DMS153 (cell line): ENCODE measurements at regions not wholly inside any gene's neighbourhood (a gene's known extent, or its start where the extent isn't known, plus 50 kb on each side); places are given as distances from the start of the nearest gene placed in this dataset.
A peak's percentile ranks its signal among the peaks of the same experiment; 100 is the strongest.
"Not testable (repeated sequence)": the region's sequence is repeated elsewhere in the genome, so short reads cannot be mapped to it uniquely, and the experiment has no call there.

ENCODE experiments used
- DNase-seq: peaks from one replicate; lab custom pipeline; 2025; lab: John Stamatoyannopoulos, UW

DNA sequence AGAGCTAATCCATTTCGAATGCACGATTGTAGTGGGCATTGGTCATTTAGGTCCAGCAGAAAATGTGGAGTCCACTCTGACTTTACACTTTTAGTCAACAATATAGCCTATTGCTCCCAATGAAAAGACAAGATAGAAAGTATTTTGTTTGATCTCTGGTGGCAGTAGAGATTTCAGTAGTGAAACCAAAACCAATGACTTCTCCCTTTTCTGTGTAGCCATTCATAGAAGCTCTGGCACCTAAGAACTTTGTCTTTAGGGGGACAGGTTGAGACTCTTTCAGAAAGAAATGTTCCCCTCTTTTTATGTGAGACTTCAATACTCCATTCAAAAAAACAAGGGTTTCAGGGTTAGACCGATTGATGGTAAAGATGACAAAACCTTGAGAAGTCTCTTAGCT lies 510.8 kb upstream of the POU3F2 start:
- DNase-seq: no peak

DNA sequence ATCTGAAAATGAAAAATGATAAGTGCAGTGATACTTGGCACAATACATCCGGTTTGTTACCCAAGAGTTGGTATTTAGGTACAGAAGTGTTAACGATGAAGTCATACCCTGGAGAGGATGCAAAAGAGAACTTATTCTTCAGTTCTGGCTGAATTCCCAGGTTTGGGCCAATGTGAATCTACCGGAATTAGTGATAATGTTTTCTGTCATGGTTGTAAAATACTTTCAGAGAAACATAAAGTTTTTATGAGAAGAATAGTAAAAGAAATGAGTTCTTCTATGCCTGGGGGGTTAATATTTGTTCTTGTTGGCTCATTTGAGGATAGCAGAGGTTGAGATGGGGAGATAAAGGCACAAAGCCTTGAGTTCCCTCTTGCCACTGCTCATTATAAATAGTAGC lies 509.9 kb upstream of the POU3F2 start:
- DNase-seq: peak; percentile 65

DNA sequence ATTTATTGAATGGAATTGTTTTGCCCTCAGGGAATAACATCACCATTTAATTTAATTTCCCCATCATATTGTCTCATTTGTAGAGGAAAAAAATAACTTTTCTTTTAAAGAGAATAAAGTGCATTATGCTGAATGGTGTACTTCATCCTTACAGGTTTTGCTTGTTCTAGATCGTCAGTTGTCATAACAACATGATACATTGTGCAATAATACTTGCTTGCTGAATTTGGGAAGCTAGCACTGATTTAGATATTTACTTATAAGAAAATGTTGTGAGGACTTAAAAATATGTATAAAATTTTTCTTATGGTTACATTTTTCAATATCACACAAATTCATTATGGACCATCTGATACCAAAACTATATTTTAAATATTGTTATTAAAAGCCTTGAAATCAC lies 509.0 kb upstream of the POU3F2 start:
- DNase-seq: no peak

DNA sequence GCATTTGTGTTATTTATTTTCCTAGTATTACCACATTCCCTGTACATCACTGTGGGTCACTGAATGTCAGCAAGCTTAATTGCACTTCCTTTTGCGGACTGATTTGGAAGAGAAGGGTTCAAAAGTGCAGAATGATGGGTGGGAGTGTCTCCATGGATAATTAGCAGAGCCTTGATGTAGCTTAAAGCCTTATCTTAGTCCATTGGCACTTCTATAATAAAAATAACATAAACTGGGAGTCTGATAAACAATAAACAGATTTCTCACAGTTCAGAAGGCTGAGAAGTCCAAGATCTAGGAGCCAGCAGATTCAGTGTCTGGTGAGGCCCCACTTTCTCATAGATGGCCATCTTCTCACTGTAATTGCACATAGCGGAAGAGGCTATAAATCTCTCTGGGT lies 501.1 kb upstream of the POU3F2 start:
- no peak for DNase-seq

DNA sequence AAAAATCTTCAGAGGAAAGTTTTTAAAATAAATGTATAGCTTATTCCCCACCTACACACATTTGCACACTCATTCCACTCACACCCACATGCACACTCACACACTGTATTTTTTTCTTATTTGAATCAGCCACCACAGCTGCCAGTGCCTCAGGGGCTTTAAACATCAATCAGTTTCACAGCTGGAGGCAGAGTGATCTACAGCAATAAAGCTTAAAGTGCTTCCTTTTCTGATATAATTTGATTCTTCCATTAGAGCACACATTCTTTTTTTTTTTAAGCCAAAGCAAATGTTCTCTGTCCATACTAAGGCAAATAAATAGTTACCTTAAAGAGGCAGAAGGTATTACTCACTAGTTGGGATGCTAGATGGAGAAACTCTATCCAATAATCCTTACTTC lies 498.8 kb upstream of the POU3F2 start:
- no peak for DNase-seq

DNA sequence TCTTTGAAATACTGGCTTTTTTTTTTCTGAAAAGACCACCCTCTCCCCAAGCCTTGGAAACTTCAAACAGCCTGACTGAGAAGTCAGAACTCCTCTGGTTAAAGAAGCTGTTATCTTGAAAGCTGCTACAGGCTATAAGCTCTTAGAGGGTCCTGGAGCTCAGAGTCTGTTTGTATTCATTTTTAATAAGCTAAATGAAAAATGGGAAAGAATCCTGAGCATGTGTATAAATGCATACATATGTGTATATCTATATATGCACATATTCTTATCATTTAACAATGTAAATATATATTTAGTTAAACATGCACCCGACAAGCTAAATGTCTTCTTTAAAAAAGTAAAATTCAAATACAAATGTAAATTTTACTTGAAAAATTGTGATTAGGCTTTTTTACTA lies 494.9 kb upstream of the POU3F2 start:
- no peak for DNase-seq

DNA sequence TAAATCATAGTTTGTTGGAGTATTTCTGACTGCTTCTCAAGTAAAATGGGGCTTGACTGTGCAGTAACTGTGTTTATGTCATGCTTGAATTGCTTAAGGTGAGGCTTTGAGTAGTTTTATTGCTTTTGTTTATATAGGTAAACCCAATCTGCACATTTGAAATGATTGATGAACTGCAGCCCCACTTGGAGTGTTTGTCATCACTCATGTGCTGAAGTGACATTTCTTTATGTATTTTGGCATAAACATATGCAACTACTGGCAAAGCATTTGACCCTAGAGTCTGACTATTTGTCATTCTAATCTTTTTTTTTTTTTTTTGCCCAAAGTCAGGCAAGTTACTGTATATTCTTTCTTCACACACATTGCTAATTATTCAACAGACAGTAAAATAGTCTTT lies 491.4 kb upstream of the POU3F2 start:
- peak; percentile 51 for DNase-seq

DNA sequence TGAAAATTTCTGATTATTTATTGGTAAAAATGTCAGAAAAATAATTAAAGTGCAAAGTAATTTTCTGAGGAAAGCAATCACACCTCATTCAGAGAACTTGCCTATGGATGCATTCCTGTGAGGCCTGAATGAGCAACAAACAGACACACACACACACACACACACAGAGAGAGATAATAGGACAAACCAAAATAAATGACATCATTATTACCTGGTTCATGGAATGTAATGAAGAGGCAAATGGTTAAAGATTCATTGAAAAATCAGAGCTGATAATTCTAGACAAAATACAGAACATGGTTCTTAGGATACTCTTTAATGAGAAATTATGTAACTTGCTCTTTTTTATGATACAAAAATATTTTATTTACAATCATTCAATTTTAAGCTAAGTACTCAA lies 490.6 kb upstream of the POU3F2 start:
- DNase-seq: no peak

DNA sequence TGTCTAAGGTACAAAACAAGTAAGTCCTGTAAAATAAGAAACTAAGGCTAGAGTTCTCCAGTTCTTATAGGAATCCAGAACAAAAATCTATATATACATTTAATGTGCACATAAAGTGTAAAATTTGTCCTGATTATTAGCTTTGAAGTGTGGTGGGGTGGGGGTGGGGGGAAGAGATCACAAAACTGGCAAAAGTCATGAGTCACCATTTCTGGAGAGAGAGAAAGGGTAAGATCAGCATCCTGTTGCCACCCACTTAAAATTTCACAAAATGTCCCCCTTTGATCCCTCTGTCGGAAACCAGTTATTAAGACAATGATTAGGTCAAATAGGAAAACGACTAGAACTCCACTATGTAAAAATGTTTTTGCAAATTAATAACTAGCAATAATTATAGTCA lies 482.0 kb upstream of the POU3F2 start:
- no peak for DNase-seq

DNA sequence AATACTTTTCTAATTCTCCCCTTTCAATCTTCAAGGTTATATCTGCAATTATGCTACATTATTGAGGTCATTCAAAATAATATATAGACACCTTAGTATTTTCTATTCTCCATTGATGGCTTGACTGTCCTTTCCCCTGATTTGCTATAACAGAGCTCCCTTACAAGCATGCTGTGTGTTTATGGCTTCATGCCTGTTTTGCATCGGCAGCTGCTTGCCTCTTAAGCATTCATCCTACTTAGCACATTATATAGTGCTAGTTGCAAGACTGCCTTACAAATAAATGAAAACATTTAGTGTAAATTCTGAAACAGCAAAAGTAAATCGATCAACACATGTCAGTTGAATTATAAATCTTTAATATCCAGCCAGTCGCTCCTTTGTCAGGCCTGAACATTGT lies 476.2 kb upstream of the POU3F2 start:
- no peak for DNase-seq

DNA sequence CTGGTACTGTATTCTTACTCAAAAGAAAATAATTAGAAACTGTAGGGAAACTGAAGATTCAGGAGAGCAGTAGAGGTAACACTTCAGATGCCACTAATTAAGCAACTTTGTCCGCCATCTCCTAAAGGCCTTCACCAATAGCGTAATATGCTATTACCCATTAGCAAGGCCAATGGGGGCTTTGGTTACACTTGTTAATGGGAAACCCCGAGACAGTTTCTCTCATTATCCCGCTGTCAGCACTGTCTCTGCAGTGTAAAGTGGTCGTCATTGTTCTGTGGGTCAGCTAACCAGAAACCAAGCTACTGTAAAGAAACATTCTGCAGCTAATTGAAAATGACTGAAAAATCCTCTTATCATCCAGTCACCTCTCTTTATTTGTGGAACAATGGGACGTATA lies 468.0 kb upstream of the POU3F2 start:
- no peak for DNase-seq

DNA sequence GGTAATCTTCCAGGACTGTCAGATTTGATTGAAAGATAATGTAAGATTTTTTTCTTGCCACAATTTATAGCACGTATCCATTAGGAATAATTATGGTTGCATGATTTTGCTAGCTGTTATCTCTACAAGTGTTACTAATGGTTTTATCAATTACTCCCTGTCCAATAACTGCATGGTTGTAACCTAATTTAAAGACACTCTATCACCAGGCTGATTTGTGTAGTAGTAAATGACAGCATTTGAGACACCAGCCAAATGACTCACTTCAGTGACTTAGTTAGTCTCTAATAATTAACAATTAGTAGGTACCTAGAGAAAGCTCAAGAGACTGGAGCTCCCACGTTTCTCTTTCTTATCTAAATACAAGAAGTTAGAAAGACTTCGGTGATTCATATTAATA lies 453.8 kb upstream of the POU3F2 start:
- no peak for DNase-seq

DNA sequence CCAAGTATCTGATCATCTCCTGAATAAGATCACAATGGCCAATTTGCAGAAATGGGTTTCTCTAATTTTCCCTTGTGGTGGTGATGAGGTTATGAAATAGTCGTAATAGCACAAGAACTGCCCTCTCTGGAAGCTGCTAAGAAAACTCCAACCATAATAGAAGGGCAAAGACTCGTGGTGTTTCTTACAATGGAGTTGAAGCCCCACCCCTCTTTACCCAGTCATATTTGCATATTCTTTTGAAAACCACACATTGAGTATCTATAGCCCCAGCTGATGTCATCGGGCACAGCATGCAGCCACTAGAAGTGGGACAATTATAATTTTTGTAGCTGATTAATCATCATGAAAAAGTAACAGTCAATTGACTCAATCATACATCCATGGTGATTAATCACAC lies 452.1 kb upstream of the POU3F2 start:
- no peak for DNase-seq

DNA sequence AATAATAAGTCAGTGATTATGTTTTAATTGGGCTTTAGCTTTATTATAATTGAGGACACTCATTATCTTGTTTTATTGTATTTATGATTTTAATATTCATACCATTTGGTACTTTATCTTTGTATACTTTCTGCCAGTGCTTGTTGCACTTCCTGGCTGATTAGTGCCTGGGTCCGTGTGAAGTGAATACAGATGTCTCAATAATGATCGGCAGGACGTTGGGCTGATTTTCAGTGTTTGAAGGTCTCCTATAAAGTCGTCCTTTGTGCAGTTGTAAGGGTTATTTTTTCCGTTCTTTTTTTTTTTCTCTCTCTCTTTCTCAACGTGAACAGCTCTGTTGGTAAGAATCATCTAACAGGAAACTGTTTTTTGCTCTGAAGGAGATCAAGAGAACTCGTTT lies 450.0 kb upstream of the POU3F2 start:
- no peak for DNase-seq

DNA sequence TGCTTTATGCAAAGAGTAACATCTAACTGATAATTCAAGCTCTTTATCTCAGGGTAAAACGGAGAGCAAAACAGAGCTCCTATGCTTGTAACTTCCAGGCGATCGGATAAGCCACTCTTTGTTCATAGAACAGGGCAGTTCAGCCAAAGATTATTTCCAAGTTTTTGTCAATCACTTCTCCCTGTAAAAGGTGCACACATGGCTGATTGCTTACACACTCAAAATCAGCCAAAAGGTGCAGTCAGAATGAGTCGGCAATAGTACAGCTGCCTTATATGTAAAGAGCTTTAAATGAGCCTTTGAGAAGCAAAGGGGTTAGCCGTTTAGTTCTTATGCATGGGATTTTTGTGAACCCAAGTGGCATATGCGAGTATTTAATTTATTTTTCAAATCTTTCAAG lies 449.6 kb upstream of the POU3F2 start:
- no peak for DNase-seq

DNA sequence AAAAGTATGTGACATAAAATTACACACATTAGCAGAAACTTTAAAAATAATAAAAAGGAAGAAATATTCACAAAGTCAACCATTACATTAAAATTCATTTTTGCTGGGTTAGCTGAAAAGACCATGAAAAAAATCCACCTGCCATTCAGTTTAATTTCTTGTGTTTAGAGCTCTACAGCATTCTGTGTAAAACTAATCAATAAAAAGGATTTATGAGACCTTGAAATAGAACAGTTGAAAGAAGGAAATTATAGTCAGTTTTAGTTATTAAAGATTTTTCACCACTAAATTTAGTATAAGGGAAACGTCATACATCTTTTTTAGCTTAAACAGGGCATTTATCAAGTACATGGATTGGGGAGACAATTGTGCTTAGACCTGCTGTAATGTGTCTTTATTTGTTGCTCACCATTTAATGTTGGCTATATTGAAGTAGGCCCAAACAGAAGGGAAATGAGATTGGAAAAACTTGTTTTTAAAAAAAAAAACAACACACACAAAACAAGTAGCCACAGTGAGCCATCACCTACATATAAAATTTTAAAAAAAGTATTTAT lies 438.7 kb upstream of the POU3F2 start:
- no peak for DNase-seq

DNA sequence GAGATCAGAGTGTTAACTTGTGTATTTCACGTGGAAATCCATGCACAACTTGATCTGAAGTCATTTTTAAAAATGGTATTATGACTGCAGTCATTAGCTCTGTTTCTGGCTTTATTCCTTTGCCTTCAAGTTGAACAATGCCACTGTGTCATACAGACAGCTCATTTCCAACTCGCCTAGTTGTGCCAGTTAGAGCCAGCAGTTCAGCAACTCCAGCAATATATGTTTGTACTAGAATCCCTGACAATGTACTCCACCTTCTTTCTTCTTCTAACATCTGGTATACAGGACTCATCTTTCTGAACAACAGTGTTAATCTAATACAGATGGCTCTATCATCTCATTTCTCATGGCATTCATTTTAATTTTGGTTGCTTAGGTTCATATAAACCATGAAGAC lies 418.3 kb upstream of the POU3F2 start:
- no peak for DNase-seq

DNA sequence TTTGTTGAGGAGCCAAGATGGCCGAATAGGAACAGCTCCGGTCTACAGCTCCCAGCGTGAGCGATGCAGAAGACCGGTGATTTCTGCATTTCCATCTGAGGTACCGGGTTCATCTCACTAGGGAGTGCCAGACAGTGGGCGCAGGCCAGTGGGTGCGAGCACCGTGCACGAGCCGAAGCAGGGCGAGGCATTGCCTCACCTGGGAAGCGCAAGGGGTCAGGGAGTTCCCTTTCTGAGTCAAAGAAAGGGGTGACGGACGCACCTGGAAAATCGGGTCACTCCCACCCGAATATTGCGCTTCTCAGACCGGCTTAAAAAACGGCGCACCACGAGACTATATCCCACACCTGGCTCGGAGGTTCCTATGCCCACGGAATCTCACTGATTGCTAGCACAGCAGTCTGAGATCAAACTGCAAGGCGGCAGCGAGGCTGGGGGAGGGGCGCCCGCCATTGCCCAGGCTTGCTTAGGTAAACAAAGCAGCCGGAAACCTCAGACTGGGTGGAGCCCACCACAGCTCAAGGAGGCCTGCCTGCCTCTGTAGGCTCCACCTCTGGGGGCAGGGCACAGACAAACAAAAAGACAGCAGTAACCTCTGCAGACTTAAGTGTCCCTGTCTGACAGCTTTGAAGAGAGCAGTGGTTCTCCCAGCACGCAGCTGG lies 417.7 kb upstream of the POU3F2 start:
- DNase-seq: not testable (repeated sequence)

DNA sequence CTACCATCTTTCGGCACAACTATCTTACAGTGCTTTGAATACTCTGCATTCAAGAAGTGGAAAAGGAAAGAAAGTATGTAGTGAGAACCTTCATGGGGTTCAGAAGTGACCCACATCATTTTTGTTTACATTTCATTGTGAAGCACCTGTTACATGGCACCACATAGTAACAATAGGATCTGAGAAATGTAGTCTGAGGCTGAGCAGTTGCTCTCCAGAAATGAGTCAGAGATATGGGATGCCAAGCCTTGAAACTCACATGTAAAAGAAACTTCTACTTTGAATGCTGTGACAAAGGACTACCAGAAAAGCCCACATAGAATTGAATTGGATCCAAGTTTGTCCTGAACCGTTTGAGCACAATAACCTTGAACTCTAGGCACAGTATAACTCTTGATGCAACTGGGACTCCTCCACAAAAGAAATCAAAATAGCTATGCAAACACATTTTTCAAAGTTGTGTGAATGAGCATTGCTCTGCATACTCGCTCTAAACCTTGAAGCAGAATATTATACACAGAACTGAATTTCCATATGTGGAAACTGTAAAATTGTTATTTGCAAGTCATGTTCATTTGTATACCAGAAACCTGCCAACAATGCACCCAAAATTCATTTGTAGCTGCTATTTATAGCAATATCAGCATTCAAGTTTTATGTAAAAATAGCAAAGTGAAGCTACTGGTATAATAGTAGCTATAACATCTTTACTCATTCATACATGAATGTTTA lies 400.9 kb upstream of the POU3F2 start:
- DNase-seq: no peak

DNA sequence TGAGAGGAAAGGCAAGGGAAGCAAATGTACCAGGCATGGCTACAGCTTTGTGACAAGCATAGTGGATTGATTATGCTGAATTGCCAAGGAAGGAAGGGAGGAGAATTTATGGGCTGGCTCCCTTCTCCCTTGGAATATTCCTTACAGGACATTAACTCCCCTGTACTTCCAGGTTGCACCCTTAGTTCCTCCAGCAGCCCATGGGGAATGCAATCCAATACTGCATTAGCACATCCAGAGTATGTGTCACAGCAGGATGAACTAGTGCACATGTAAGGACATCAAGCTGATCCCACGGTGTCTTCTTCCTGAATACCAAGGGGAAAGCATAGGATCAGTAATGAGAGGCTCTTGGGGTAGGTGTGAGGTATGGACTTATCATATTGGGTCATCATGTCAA lies 390.7 kb upstream of the POU3F2 start:
- no peak for DNase-seq

DNA sequence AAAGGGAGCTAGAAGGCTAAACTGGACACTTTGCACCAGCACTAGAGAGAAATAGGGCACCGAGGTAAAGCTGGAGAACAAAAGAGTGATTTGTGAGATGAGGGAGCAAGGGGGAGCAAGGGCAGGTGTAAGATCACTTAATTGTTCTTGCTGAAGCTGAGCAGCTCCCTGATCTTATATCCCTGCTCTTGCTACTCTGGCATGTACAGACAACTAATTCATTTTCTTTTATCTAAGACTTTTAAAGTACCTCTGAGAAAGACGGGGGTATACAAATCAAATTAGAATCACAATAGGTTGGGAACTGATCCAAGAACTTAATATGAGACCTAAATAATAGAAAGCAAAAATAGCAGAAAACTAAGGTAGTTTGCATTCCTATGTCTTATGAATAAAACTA lies 381.7 kb upstream of the POU3F2 start:
- DNase-seq: no peak

DNA sequence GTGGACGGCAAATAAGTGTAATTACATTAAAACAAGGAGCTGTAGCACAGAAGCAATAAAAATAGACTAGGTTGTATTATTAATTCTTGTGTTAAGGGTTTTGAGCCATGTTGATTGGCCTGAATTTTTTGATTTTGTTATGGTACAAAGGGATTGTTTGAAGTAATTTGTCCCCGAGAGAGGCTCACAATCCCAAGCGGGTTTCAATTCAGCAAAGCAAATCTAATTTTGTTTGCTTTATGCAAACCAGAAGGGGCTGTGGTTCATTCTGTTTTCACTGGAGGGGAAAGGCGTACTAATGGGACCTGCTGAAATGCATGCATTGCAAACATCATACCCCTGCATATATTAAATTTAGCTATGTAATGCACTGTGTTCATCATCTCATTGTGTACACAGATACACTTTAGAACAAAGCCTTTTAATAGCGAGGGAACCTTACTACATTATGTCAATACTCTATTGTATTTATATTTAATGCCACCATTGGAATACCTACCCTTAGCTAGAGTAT lies 379.5 kb upstream of the POU3F2 start:
- DNase-seq: no peak

DNA sequence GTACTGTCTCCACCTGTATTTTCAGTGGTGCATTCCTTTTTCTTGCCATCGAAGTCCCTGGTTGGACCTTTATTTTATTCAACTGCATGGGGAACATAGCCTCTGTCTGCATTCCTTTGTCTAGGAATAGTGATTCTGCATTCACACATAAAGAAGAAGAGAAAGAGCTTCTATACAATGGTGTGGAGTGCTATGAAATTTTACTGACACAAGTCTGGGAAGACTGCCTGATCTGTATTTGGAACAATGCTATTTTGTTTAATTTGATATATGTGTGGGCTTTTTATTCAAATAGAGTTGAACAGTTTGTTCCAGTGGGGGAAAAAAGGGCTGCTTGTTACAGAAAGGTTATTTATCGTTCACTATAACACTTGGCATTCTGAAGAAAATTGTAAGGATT lies 375.7 kb upstream of the POU3F2 start:
- DNase-seq: no peak
